ENCODE measurements at regions not wholly inside any gene's neighbourhood (a gene's known extent, or its start where the extent isn't known, plus 50 kb on each side); places are given as distances from the start of the nearest gene placed in this dataset.

GRCh38 chr6:153621491-153621890 is 417.5 kb upstream of the OPRM1 start:
- TF ChIP-seq, protein P1, sequence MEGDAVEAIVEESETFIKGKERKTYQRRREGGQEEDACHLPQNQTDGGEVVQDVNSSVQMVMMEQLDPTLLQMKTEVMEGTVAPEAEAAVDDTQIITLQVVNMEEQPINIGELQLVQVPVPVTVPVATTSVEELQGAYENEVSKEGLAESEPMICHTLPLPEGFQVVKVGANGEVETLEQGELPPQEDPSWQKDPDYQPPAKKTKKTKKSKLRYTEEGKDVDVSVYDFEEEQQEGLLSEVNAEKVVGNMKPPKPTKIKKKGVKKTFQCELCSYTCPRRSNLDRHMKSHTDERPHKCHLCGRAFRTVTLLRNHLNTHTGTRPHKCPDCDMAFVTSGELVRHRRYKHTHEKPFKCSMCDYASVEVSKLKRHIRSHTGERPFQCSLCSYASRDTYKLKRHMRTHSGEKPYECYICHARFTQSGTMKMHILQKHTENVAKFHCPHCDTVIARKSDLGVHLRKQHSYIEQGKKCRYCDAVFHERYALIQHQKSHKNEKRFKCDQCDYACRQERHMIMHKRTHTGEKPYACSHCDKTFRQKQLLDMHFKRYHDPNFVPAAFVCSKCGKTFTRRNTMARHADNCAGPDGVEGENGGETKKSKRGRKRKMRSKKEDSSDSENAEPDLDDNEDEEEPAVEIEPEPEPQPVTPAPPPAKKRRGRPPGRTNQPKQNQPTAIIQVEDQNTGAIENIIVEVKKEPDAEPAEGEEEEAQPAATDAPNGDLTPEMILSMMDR (IDR thresholded peaks at IDR 0.05) = no peak
- TF ChIP-seq POLR2A (IDR thresholded peaks at IDR 0.05) = no peak
